Liver (tissue), 8 donors: ENCODE measurements at regions not wholly inside any gene's neighbourhood (a gene's known extent, or its start where the extent isn't known, plus 50 kb on each side); places are given as distances from the start of the nearest gene placed in this dataset.

Experiments
- DNase-seq: peaks from one replicate; pipeline ENCODE4 v3.0.0-alpha.2; 2017; ENCODE audit warnings: low spot score
- H3K27ac ChIP-seq, 2 donors: one replicate each; pipeline ENCODE4 v1.7.0; 2013; ENCODE audit warnings: inconsistent platforms in 2 of 2, low read length in 2 of 2, control low read depth in 1 of 2, low read depth in 1 of 2, mild to moderate bottlenecking in 1 of 2
- H3K27me3 ChIP-seq, 4 donors: one replicate each; pipeline versions ENCODE4 v1.6.1 to v1.7.0; 2013; ENCODE audit warnings: low read length in 3 of 4, inconsistent platforms in 1 of 4, mild to moderate bottlenecking in 1 of 4, moderate library complexity in 1 of 4; ENCODE audit not compliant: control insufficient read depth in 4 of 4, insufficient read depth in 4 of 4
- H3K36me3 ChIP-seq, 4 donors: one replicate each; pipeline versions ENCODE4 v1.6.1 to v1.7.0; 2013; ENCODE audit warnings: low read length in 3 of 4, mild to moderate bottlenecking in 3 of 4, low read depth in 1 of 4, moderate library complexity in 1 of 4; ENCODE audit not compliant: control insufficient read depth in 4 of 4, insufficient read depth in 3 of 4
- H3K4me1 ChIP-seq, 4 donors: one replicate each; pipeline versions ENCODE4 v1.6.1 to v1.7.0; 2013; ENCODE audit warnings: low read length in 3 of 4, mild to moderate bottlenecking in 3 of 4, moderate library complexity in 1 of 4; ENCODE audit not compliant: control insufficient read depth in 4 of 4, insufficient read depth in 4 of 4
- H3K4me3 ChIP-seq, 3 donors: one replicate each; pipeline versions ENCODE4 v1.6.1 to v1.7.0; 2013; ENCODE audit warnings: low read length in 3 of 3, control low read depth in 1 of 3, low read depth in 1 of 3, mild to moderate bottlenecking in 1 of 3
- H3K9ac ChIP-seq, 2 donors: one replicate each; pipeline ENCODE4 v1.7.0; 2013; ENCODE audit warnings: low read length in 2 of 2, mild to moderate bottlenecking in 2 of 2, moderate library complexity in 2 of 2, control low read depth in 1 of 2, low read depth in 1 of 2
- H3K9me3 ChIP-seq, 4 donors: one replicate each; pipeline versions ENCODE4 v1.6.1 to v1.7.0; 2013; ENCODE audit warnings: low read length in 3 of 4; ENCODE audit not compliant: control insufficient read depth in 4 of 4
- CTCF ChIP-seq: fragments of 150-350 bp; IDR thresholded peaks from 2 replicates; pipeline ENCODE4 v1.5.1; 2017; ENCODE audit warnings: improper control_type of control experiment, low read depth, low read length; ENCODE audit not compliant: missing input control
- EGR1 ChIP-seq, 2 donors: IDR thresholded peaks; 2 replicates each; pipeline ENCODE4 v1.6.1; 2016 to 2018; ENCODE audit warnings: antibody characterized with exemption in 2 of 2, low read depth in 2 of 2
- FOXA1 ChIP-seq: IDR thresholded peaks from 2 replicates; pipeline ENCODE4 v1.6.1; 2016; ENCODE audit warnings: antibody characterized with exemption
- FOXA2 ChIP-seq: IDR thresholded peaks from 2 replicates; pipeline ENCODE4 v1.6.1; 2016; ENCODE audit warnings: antibody characterized with exemption
- GABPA ChIP-seq, 2 donors: IDR thresholded peaks in 1 of 2; conservative IDR thresholded peaks in 1 of 2; 2 replicates each; pipeline ENCODE4 v1.6.1; 2016; ENCODE audit warnings: antibody characterized with exemption in 2 of 2, mild to moderate bottlenecking in 1 of 2, moderate library complexity in 1 of 2
- HNF4A ChIP-seq, 2 donors: conservative IDR thresholded peaks; 2 replicates each; pipeline ENCODE4 v1.6.1; 2016; ENCODE audit warnings: antibody characterized with exemption in 2 of 2, mild to moderate bottlenecking in 2 of 2
- HNF4G ChIP-seq: IDR thresholded peaks from 2 replicates; pipeline ENCODE4 v1.6.1; 2016; ENCODE audit warnings: antibody characterized with exemption
- JUND ChIP-seq, 2 donors: IDR thresholded peaks; 2 replicates each; pipeline ENCODE4 v1.6.1; 2016; ENCODE audit warnings: antibody characterized with exemption in 2 of 2
- MAX ChIP-seq: IDR thresholded peaks from 2 replicates; pipeline ENCODE4 v1.6.1; 2016; ENCODE audit warnings: antibody characterized with exemption
- NR2F2 ChIP-seq: IDR thresholded peaks from 2 replicates; pipeline ENCODE4 v1.6.1; 2016; ENCODE audit warnings: antibody characterized with exemption
- RAD21 ChIP-seq, 2 donors: IDR thresholded peaks; 2 replicates each; pipeline ENCODE4 v1.6.1; 2016; ENCODE audit warnings: antibody characterized with exemption in 2 of 2, mild to moderate bottlenecking in 2 of 2
- RXRA ChIP-seq, 2 donors: IDR thresholded peaks; 2 replicates each; pipeline ENCODE4 v1.6.1; 2017 to 2018; ENCODE audit warnings: antibody characterized with exemption in 2 of 2, mild to moderate bottlenecking in 1 of 2
- SP1 ChIP-seq: IDR thresholded peaks from 2 replicates; pipeline ENCODE4 v1.6.1; 2018; ENCODE audit warnings: antibody characterized with exemption, mild to moderate bottlenecking
- TAF1 ChIP-seq: conservative IDR thresholded peaks from 2 replicates; pipeline ENCODE4 v1.6.1; 2016; ENCODE audit warnings: antibody characterized with exemption, mild to moderate bottlenecking
- YY1 ChIP-seq: IDR thresholded peaks from 2 replicates; pipeline ENCODE4 v1.6.1; 2016; ENCODE audit warnings: antibody characterized with exemption, mild to moderate bottlenecking
- WGBS: extraction: QIAGEN DNeasy Blood & Tissue Kit; methylation state at CpG from one replicate; pipeline ENCODE4 v1.1.7; 2013; 5-methylcytosine and 5-hydroxymethylcytosine counted together
- TF ChIP-seq, protein P1 (sequence below): IDR thresholded peaks from 2 replicates; pipeline ENCODE4 v1.6.1; 2016; ENCODE audit warnings: antibody characterized with exemption, mild to moderate bottlenecking
- TF ChIP-seq, protein P2 (sequence below): IDR thresholded peaks from 2 replicates; pipeline ENCODE4 v1.6.1; 2016; ENCODE audit warnings: antibody characterized with exemption
- TF ChIP-seq, protein P3 (sequence below): IDR thresholded peaks from 2 replicates; pipeline ENCODE4 v1.6.1; 2016; ENCODE audit warnings: antibody characterized with exemption
- donor health status: healthy.
- donor health status: healthy.
- donor health status: healthy.
- donor health status: healthy.
- donor health status: healthy.

DNA sequence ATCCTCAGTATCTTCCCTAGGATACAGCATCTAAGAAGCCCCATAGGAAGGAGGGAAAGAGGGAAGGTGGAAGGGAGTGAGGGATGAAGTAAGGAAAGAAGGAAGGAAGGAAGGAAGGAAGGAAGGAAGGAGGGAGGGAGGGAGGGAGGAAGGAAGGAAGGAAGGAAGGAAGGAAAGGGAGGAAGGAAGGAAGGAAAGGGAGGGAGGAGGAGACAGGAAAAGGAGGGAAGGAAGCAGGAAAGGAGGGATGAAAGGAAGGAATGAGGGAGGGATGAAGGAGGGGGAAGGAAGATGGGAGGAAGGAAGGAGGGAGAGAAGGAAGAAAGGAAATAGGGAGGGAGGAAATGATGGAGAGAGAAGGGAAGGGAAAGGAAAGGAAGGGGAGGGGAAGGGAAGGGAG lies 455.6 kb upstream of the ZMIZ1 start:
- Histone ChIP-seq H3K9ac (no peak overlapping the region), H3K36me3 (no peaks in the 10 kb centered on the region), H3K4me1 (no peaks in the 10 kb centered on the region), H3K27ac (no peak overlapping the region), H3K9me3 (peaks cover 0 to 2% (median 0%) of the 10 kb centered on the region in 4 donors), H3K4me3 (no peak overlapping the region), H3K27me3 (no peaks in the 10 kb centered on the region)
- TF ChIP-seq, protein P1, sequence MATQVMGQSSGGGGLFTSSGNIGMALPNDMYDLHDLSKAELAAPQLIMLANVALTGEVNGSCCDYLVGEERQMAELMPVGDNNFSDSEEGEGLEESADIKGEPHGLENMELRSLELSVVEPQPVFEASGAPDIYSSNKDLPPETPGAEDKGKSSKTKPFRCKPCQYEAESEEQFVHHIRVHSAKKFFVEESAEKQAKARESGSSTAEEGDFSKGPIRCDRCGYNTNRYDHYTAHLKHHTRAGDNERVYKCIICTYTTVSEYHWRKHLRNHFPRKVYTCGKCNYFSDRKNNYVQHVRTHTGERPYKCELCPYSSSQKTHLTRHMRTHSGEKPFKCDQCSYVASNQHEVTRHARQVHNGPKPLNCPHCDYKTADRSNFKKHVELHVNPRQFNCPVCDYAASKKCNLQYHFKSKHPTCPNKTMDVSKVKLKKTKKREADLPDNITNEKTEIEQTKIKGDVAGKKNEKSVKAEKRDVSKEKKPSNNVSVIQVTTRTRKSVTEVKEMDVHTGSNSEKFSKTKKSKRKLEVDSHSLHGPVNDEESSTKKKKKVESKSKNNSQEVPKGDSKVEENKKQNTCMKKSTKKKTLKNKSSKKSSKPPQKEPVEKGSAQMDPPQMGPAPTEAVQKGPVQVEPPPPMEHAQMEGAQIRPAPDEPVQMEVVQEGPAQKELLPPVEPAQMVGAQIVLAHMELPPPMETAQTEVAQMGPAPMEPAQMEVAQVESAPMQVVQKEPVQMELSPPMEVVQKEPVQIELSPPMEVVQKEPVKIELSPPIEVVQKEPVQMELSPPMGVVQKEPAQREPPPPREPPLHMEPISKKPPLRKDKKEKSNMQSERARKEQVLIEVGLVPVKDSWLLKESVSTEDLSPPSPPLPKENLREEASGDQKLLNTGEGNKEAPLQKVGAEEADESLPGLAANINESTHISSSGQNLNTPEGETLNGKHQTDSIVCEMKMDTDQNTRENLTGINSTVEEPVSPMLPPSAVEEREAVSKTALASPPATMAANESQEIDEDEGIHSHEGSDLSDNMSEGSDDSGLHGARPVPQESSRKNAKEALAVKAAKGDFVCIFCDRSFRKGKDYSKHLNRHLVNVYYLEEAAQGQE = no peak
- TF ChIP-seq JUND (IDR thresholded peaks at IDR 0.05) (no peak), SP1 (no peak), RXRA (IDR thresholded peaks at IDR 0.05) (no peak), YY1 (no peak), HNF4G (no peak), CTCF (no peak), NR2F2 (no peak), GABPA (IDR thresholded peaks at IDR 0.05 in 1 of 2, conservative IDR thresholded peaks at IDR 0.05 in 1 of 2) (no peak), FOXA2 (no peak), TAF1 (no peak)
- TF ChIP-seq, protein P2, sequence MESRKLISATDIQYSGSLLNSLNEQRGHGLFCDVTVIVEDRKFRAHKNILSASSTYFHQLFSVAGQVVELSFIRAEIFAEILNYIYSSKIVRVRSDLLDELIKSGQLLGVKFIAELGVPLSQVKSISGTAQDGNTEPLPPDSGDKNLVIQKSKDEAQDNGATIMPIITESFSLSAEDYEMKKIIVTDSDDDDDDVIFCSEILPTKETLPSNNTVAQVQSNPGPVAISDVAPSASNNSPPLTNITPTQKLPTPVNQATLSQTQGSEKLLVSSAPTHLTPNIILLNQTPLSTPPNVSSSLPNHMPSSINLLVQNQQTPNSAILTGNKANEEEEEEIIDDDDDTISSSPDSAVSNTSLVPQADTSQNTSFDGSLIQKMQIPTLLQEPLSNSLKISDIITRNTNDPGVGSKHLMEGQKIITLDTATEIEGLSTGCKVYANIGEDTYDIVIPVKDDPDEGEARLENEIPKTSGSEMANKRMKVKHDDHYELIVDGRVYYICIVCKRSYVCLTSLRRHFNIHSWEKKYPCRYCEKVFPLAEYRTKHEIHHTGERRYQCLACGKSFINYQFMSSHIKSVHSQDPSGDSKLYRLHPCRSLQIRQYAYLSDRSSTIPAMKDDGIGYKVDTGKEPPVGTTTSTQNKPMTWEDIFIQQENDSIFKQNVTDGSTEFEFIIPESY = no peak
- TF ChIP-seq, protein P3, sequence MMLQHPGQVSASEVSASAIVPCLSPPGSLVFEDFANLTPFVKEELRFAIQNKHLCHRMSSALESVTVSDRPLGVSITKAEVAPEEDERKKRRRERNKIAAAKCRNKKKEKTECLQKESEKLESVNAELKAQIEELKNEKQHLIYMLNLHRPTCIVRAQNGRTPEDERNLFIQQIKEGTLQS = no peak
- no peak for DNase-seq

- DNase-seq = no peak
- Histone ChIP-seq H3K9ac (no peak overlapping the region), H3K27ac (no peak overlapping the region), H3K27me3 (no peaks in the 10 kb centered on the region), H3K4me1 (no peaks in the 10 kb centered on the region), H3K36me3 (no peaks in the 10 kb centered on the region), H3K9me3 (peaks cover 0 to 2% (median 0%) of the 10 kb centered on the region in 4 donors), H3K4me3 (no peak overlapping the region)
- 91% methylated on average over 4 of the region's 4 CpGs for WGBS
- TF ChIP-seq TAF1 (no peak), CTCF (no peak), YY1 (no peak), FOXA2 (no peak), RAD21 (IDR thresholded peaks at IDR 0.05) (no peak), RXRA (IDR thresholded peaks at IDR 0.05) (no peak), NR2F2 (no peak), SP1 (no peak), FOXA1 (no peak), EGR1 (IDR thresholded peaks at IDR 0.05; ENCODE audit: low read depth in 2 of 2) (no peak), HNF4A (conservative IDR thresholded peaks at IDR 0.05) (no peak), HNF4G (no peak), MAX (no peak), GABPA (IDR thresholded peaks at IDR 0.05 in 1 of 2, conservative IDR thresholded peaks at IDR 0.05 in 1 of 2) (no peak), JUND (IDR thresholded peaks at IDR 0.05) (no peak)
- TF ChIP-seq, protein P2 = no peak
- TF ChIP-seq, protein P3 = no peak
Measured at GRCh38 chr10:78614267-78614666, 454.5 kb upstream of the ZMIZ1 start.
